Spleen (tissue), 11 donors: ENCODE measurements at regions not wholly inside any gene's neighbourhood (a gene's known extent, or its start where the extent isn't known, plus 50 kb on each side); places are given as distances from the start of the nearest gene placed in this dataset.

Experiments used
- DNase-seq: peaks from one replicate; pipeline ENCODE4 v3.0.0-alpha.2; 2020
- H3K27ac ChIP-seq, 8 donors: fragments of 200-600 bp; sonication (generic) in 7 of 8; 1 replicate in 4 of 8; 2 replicates in 4 of 8; pipeline versions ENCODE4 v1.5.0 to v1.8.0; 2016 to 2021; ENCODE audit warnings: inconsistent platforms in 4 of 8, mild to moderate bottlenecking in 4 of 8, moderate library complexity in 1 of 8
- H3K27me3 ChIP-seq, 7 donors: fragments of 200-600 bp; sonication (generic) in 6 of 7; replicated peaks in 1 of 7; 1 replicate in 4 of 7; 2 replicates in 3 of 7; pipeline versions ENCODE4 v1.5.0 to v1.8.0; 2016 to 2021; ENCODE audit warnings: inconsistent platforms in 3 of 7, mild to moderate bottlenecking in 1 of 7
- H3K36me3 ChIP-seq, 6 donors: fragments of 200-600 bp; sonication (generic) in 5 of 6; 1 replicate in 4 of 6; 2 replicates in 2 of 6; pipeline versions ENCODE4 v1.5.0 to v1.8.0; 2016 to 2021; ENCODE audit warnings: inconsistent platforms in 2 of 6
- H3K4me1 ChIP-seq, 6 donors: fragments of 200-600 bp; sonication (generic) in 5 of 6; 1 replicate in 3 of 6; 2 replicates in 3 of 6; pipeline versions ENCODE4 v1.5.0 to v1.8.0; 2016 to 2021; ENCODE audit warnings: inconsistent platforms in 3 of 6
- H3K4me3 ChIP-seq, 8 donors: fragments of 200-600 bp; sonication (generic) in 7 of 8; 1 replicate in 4 of 8; 2 replicates in 4 of 8; pipeline versions ENCODE4 v1.5.0 to v1.8.0; 2016 to 2021; ENCODE audit warnings: inconsistent platforms in 4 of 8, mild to moderate bottlenecking in 4 of 8, moderate library complexity in 2 of 8
- H3K9me3 ChIP-seq, 8 donors: fragments of 200-600 bp; sonication (generic) in 7 of 8; 1 replicate in 4 of 8; 2 replicates in 4 of 8; pipeline versions ENCODE4 v1.5.0 to v1.8.0; 2016 to 2021; ENCODE audit warnings: inconsistent platforms in 4 of 8
- CTCF ChIP-seq, 11 experiments: fragments of 200-600 bp in 7 of 11; fragments of 450-650 bp in 4 of 11; sonication (generic) in 4 of 11; IDR thresholded peaks in 8 of 11; conservative IDR thresholded peaks in 3 of 11; 1 replicate in 7 of 11; 2 replicates in 4 of 11; pipeline versions ENCODE4 v1.4.0 to v1.8.0; 2016 to 2021; ENCODE audit warnings: antibody characterized with exemption in 11 of 11, inconsistent platforms in 4 of 11, mild to moderate bottlenecking in 1 of 11
- POLR2A ChIP-seq, 3 donors: fragments of 450-650 bp; IDR thresholded peaks; one replicate each; pipeline ENCODE4 v1.5.1; 2017; ENCODE audit warnings: antibody characterized with exemption in 3 of 3, mild to moderate bottlenecking in 1 of 3
- POLR2AphosphoS5 ChIP-seq, 3 donors: sonication (generic); formaldehyde crosslinking; IDR thresholded peaks; one replicate each; pipeline ENCODE4 v1.5.1; 2017; ENCODE audit warnings: antibody characterized with exemption in 3 of 3
- WGBS, 5 donors: extraction: QIAGEN DNeasy Blood & Tissue Kit in 3 of 5; methylation state at CpG; one replicate each; pipeline versions ENCODE4 v1.1.5 to v1.1.7; 2013 to 2018; 5-methylcytosine and 5-hydroxymethylcytosine counted together
- intact Hi-C: fragments of 100-400 bp; cut with DNase I; formaldehyde crosslinking; loops from one replicate; pipeline ENCODE4 v1.15.0; 2023; ENCODE audit warnings: low total_unique reads
- donor health status: healthy with polysubstance abuse.
- donor health status: DM: no; HTN: no; CAD: no; lungs with moderate emphysema.
- donor health status: DM: no; HTN: no; CAD: no.
- donor health status: Bipolar disorder and iron deficiency.
- donor health status: healthy.
- donor health status: DM: no; HTN: no; CAD: no.
- donor health status: DM: yes; HTN: yes; CAD: no.

- no peaks in the 10 kb centered on the region for H3K36me3 ChIP-seq
- peak overlapping the region in 7 of 8 donors; percentile 61 to 92 (median 83) for H3K27ac ChIP-seq
- peaks cover 0 to 75% (median 30%) of the 10 kb centered on the region in 6 donors for H3K4me1 ChIP-seq
- 75 to 95% (median 81%) methylated on average over 4 of the region's 4 CpGs for WGBS, 5 donors
- H3K4me3 ChIP-seq, result peak overlapping the region in 1 of 8 donors; percentile 54
- intact Hi-C loops, result no loop called here
- TF ChIP-seq POLR2A (IDR thresholded peaks at IDR 0.05), result no peak
- TF ChIP-seq CTCF (IDR thresholded peaks at IDR 0.05 in 8 of 11, conservative IDR thresholded peaks at IDR 0.05 in 3 of 11), result no peak
- DNase-seq, result no peak
- H3K27me3 ChIP-seq, result no peaks in the 10 kb centered on the region
- H3K9me3 ChIP-seq, result no peaks in the 10 kb centered on the region
These were observed 105.5 kb upstream of the CPEB4 start for GRCh38 chr5:173782671-173783101.

GRCh38 chr5:173783371-173783770, 104.8 kb upstream of the CPEB4 start:
- Histone ChIP-seq H3K27me3 (no peaks in the 10 kb centered on the region), H3K27ac (peak overlapping the region in 3 of 8 donors; percentile 78 to 92 (median 84)), H3K4me1 (peaks cover 0 to 68% (median 24%) of the 10 kb centered on the region in 6 donors), H3K9me3 (no peaks in the 10 kb centered on the region), H3K4me3 (no peak overlapping the region), H3K36me3 (no peaks in the 10 kb centered on the region)
- TF ChIP-seq POLR2A (IDR thresholded peaks at IDR 0.05) (no peak), POLR2AphosphoS5 (IDR thresholded peaks at IDR 0.05) (no peak)
- 91 to 98% (median 95%) methylated on average over 2 of the region's 2 CpGs for WGBS, 5 donors
- DNase-seq, result no peak
- intact Hi-C loops, result no loop called here

- 22 to 87% (median 57%) methylated on average over 4 of the region's 4 CpGs for WGBS, 5 donors
- TF ChIP-seq CTCF (IDR thresholded peaks at IDR 0.05 in 8 of 11, conservative IDR thresholded peaks at IDR 0.05 in 3 of 11) (no peak), POLR2AphosphoS5 (IDR thresholded peaks at IDR 0.05) (no peak), POLR2A (IDR thresholded peaks at IDR 0.05) (no peak)
- Histone ChIP-seq H3K27me3 (no peaks in the 10 kb centered on the region), H3K9me3 (no peaks in the 10 kb centered on the region), H3K4me1 (peaks cover 0 to 48% (median 23%) of the 10 kb centered on the region in 6 donors), H3K4me3 (no peak overlapping the region), H3K27ac (no peak overlapping the region), H3K36me3 (no peaks in the 10 kb centered on the region)
- intact Hi-C loops, result no loop called here
- no peak for DNase-seq
These were observed 102.7 kb upstream of the CPEB4 start for GRCh38 chr5:173785400-173785799.

- WGBS, 5 donors, result 87 to 97% (median 88%) methylated on average over 3 of the region's 3 CpGs
- Histone ChIP-seq H3K27me3 (no peaks in the 10 kb centered on the region), H3K9me3 (no peaks in the 10 kb centered on the region), H3K4me3 (no peak overlapping the region), H3K27ac (peak overlapping the region in 1 of 8 donors; percentile 54), H3K36me3 (no peaks in the 10 kb centered on the region), H3K4me1 (peaks cover 0 to 44% (median 23%) of the 10 kb centered on the region in 6 donors)
- TF ChIP-seq CTCF (IDR thresholded peaks at IDR 0.05 in 8 of 11, conservative IDR thresholded peaks at IDR 0.05 in 3 of 11) (no peak), POLR2A (IDR thresholded peaks at IDR 0.05) (no peak), POLR2AphosphoS5 (IDR thresholded peaks at IDR 0.05) (no peak)
- intact Hi-C loops, result no loop called here
- no peak for DNase-seq
These were observed 102.3 kb upstream of the CPEB4 start for GRCh38 chr5:173785866-173786265.
